ENCODE measurements at regions not wholly inside any gene's neighbourhood (a gene's known extent, or its start where the extent isn't known, plus 50 kb on each side); places are given as distances from the start of the nearest gene placed in this dataset.

- Histone ChIP-seq H3K27me3 (ENCODE audit: low read depth, low read length) (no peaks in the 10 kb centered on the region; the same call in 1 of the 2 replicates), H3K9ac (ENCODE audit: low read length) (no peak overlapping the region), H3K4me1 (ENCODE audit: low read length) (no peaks in the 10 kb centered on the region), H4K20me1 (ENCODE audit: insufficient read depth, low read length) (no peaks in the 10 kb centered on the region), H3K27ac (ENCODE audit: low read length) (no peak overlapping the region), H2AFZ (ENCODE audit: low read depth, low read length) (no peak overlapping the region), H3K9me3 (ENCODE audit: insufficient read depth, low read length) (no peaks in the 10 kb centered on the region), H3K36me3 (replicated peaks; ENCODE audit: low read depth, low read length) (no peaks in the 10 kb centered on the region), H3K79me2 (ENCODE audit: low read length) (no peaks in the 10 kb centered on the region), H3K4me3 (ENCODE audit: low read length) (no peak overlapping the region), H3K4me2 (ENCODE audit: low read length) (no peak overlapping the region)
- TF ChIP-seq CTCF (IDR thresholded peaks at IDR 0.05; ENCODE audit: low read depth, low read length) (no peak), EZH2phosphoT487 (IDR thresholded peaks at IDR 0.05; ENCODE audit: low read depth) (no peak)
Measured at GRCh38 chr15:62877276-62877857, 165.2 kb upstream of the TPM1 start.

GRCh38 chr15:62878070-62878469 is 164.5 kb upstream of the TPM1 start:
- Histone ChIP-seq H3K4me3 (ENCODE audit: low read length) (no peak overlapping the region), H3K9me3 (ENCODE audit: insufficient read depth, low read length) (no peaks in the 10 kb centered on the region), H3K27ac (ENCODE audit: low read length) (no peak overlapping the region), H3K9ac (ENCODE audit: low read length) (no peak overlapping the region), H4K20me1 (ENCODE audit: insufficient read depth, low read length) (no peaks in the 10 kb centered on the region), H3K27me3 (ENCODE audit: low read depth, low read length) (no peaks in the 10 kb centered on the region; the same call in 1 of the 2 replicates), H2AFZ (ENCODE audit: low read depth, low read length) (no peak overlapping the region), H3K4me1 (ENCODE audit: low read length) (no peaks in the 10 kb centered on the region), H3K4me2 (ENCODE audit: low read length) (no peak overlapping the region), H3K36me3 (replicated peaks; ENCODE audit: low read depth, low read length) (no peaks in the 10 kb centered on the region), H3K79me2 (ENCODE audit: low read length) (no peaks in the 10 kb centered on the region)
- TF ChIP-seq EZH2phosphoT487 (IDR thresholded peaks at IDR 0.05; ENCODE audit: low read depth) = no peak
- no peak for TF ChIP-seq CTCF (IDR thresholded peaks at IDR 0.05; ENCODE audit: low read depth, low read length)

GRCh38 chr15:62879770-62880169 is 162.8 kb upstream of the TPM1 start:
- no peak overlapping the region for H3K4me2 ChIP-seq (ENCODE audit: low read length)
- H3K36me3 ChIP-seq (replicated peaks; ENCODE audit: low read depth, low read length) = no peaks in the 10 kb centered on the region
- no peak overlapping the region for H3K4me3 ChIP-seq (ENCODE audit: low read length)
- no peak overlapping the region for H3K27ac ChIP-seq (ENCODE audit: low read length)
- H3K27me3 ChIP-seq (ENCODE audit: low read depth, low read length) = peaks cover 11% of the 10 kb centered on the region
- TF ChIP-seq EZH2phosphoT487 (IDR thresholded peaks at IDR 0.05; ENCODE audit: low read depth) (no peak), CTCF (IDR thresholded peaks at IDR 0.05; ENCODE audit: low read depth, low read length) (no peak)
- H3K79me2 ChIP-seq (ENCODE audit: low read length) = no peaks in the 10 kb centered on the region
- H2AFZ ChIP-seq (ENCODE audit: low read depth, low read length) = no peak overlapping the region
- H3K4me1 ChIP-seq (ENCODE audit: low read length) = no peaks in the 10 kb centered on the region
- no peaks in the 10 kb centered on the region for H3K9me3 ChIP-seq (ENCODE audit: insufficient read depth, low read length)
- H3K9ac ChIP-seq (ENCODE audit: low read length) = no peak overlapping the region
- H4K20me1 ChIP-seq (ENCODE audit: insufficient read depth, low read length) = no peaks in the 10 kb centered on the region

- H2AFZ ChIP-seq (ENCODE audit: low read depth, low read length) = no peak overlapping the region
- H4K20me1 ChIP-seq (ENCODE audit: insufficient read depth, low read length) = no peaks in the 10 kb centered on the region
- H3K4me3 ChIP-seq (ENCODE audit: low read length) = no peak overlapping the region
- no peaks in the 10 kb centered on the region for H3K36me3 ChIP-seq (replicated peaks; ENCODE audit: low read depth, low read length)
- no peaks in the 10 kb centered on the region for H3K79me2 ChIP-seq (ENCODE audit: low read length)
- no peaks in the 10 kb centered on the region for H3K9me3 ChIP-seq (ENCODE audit: insufficient read depth, low read length)
- H3K9ac ChIP-seq (ENCODE audit: low read length) = no peak overlapping the region
- H3K4me1 ChIP-seq (ENCODE audit: low read length) = no peaks in the 10 kb centered on the region
- no peak overlapping the region for H3K27ac ChIP-seq (ENCODE audit: low read length)
- TF ChIP-seq EZH2phosphoT487 (IDR thresholded peaks at IDR 0.05; ENCODE audit: low read depth) = no peak
- TF ChIP-seq CTCF (IDR thresholded peaks at IDR 0.05; ENCODE audit: low read depth, low read length) = no peak
- no peak overlapping the region for H3K4me2 ChIP-seq (ENCODE audit: low read length)
- H3K27me3 ChIP-seq (ENCODE audit: low read depth, low read length) = peaks cover 13% of the 10 kb centered on the region
Measured at GRCh38 chr15:62880278-62880677, 162.3 kb upstream of the TPM1 start.

All from OCI-LY3 (cell line).